ENCODE measurements at regions not wholly inside any gene's neighbourhood (a gene's known extent, or its start where the extent isn't known, plus 50 kb on each side); places are given as distances from the start of the nearest gene placed in this dataset.

- POLR2A ChIA-PET: no interaction called here
- H3K36me3 ChIP-seq (replicated peaks in 1 of 2; ENCODE audit: control insufficient read depth in 1 of 2, insufficient read depth in 2 of 2, low read length in 2 of 2): no peaks in the 10 kb centered on the region
- H3K4me3 ChIP-seq (replicated peaks in 1 of 3; ENCODE audit: insufficient read depth in 1 of 3, low read depth in 2 of 3, low read length in 3 of 3): no peak overlapping the region
- TF ChIP-seq ZNF383 (CRISPR knock-in tag; IDR thresholded peaks at IDR 0.05; ENCODE audit: borderline replicate concordance) (no peak), ZMYM3 (CRISPR knock-in tag; IDR thresholded peaks at IDR 0.05) (no peak), GABPB1 (CRISPR knock-in tag; IDR thresholded peaks at IDR 0.05) (no peak), MAFF (IDR thresholded peaks at IDR 0.05; ENCODE audit: low read depth, low read length) (no peak), ZNF761 (CRISPR knock-in tag; conservative IDR thresholded peaks at IDR 0.05) (no peak), SIN3B (IDR thresholded peaks at IDR 0.05; ENCODE audit: low read length) (no peak), PHF5A (CRISPR knock-in tag; IDR thresholded peaks at IDR 0.05; ENCODE audit: low read depth, unreplicated experiment) (no peak), TBP (CRISPR knock-in tag; IDR thresholded peaks at IDR 0.05) (no peak), RAD21 (CRISPR knock-in tag; IDR thresholded peaks at IDR 0.05) (no peak)
- H3K4me1 ChIP-seq (ENCODE audit: insufficient read depth, low read length): no peaks in the 10 kb centered on the region
- in situ Hi-C loops (cut with HindIII; ENCODE audit: extremely low pct_ligation_motif_present, low pct_unique_long_range_greater_than_20kb): loop anchor here (25.0 kb wide), 1 partner anchor 862 kb away; no protein-coding TSS in a partner anchor
- no peak for ATAC-seq
- BruUV-seq (replicated peaks): no TSS peak
- H2AFZ ChIP-seq (ENCODE audit: low read length): no peak overlapping the region
- no peak for DNase-seq (ENCODE audit: low spot score)
- 65% methylated on average over 3 of the region's 3 CpGs for WGBS (ENCODE audit: low lambda C conversion rate)
- no peak overlapping the region for H3K4me2 ChIP-seq (ENCODE audit: low read depth, low read length)
- H3K27ac ChIP-seq (ENCODE audit: extremely low read length, insufficient read depth, low read length): no peak overlapping the region
- no peaks in the 10 kb centered on the region for H3K79me2 ChIP-seq (ENCODE audit: insufficient read depth, low read length)
- H4K20me1 ChIP-seq (ENCODE audit: insufficient read depth, low read length): no peaks in the 10 kb centered on the region
- no peak for FAIRE-seq
- H3K27me3 ChIP-seq (ENCODE audit: control insufficient read depth in 1 of 2, insufficient read depth in 2 of 2, low read length in 2 of 2): no peaks in the 10 kb centered on the region
- no peak overlapping the region for H3K9ac ChIP-seq (ENCODE audit: insufficient read depth, low read depth, low read length)
- intact Hi-C loops (cut with micrococcal nuclease; ENCODE audit: unreplicated experiment): loop anchor here (10.0 kb wide), 1 partner anchor 700 kb away; no protein-coding TSS in a partner anchor
- CTCF ChIA-PET (ENCODE audit: low intra/inter-chr PET ratio, low total read pairs): no interaction called here
- no peaks in the 10 kb centered on the region for H3K9me3 ChIP-seq (ENCODE audit: low read length)
Measured at GRCh38 chr7:96774358-96774757, 64.7 kb upstream of the SEM1 start.

GRCh38 chr7:96775046-96775445, 65.4 kb upstream of the SEM1 start:
- no peaks in the 10 kb centered on the region for H3K4me1 ChIP-seq (ENCODE audit: insufficient read depth, low read length)
- ChIA-PET POLR2A (no interaction called here), CTCF (ENCODE audit: low intra/inter-chr PET ratio, low total read pairs) (no interaction called here)
- no peaks in the 10 kb centered on the region for H3K27me3 ChIP-seq (ENCODE audit: control insufficient read depth in 1 of 2, insufficient read depth in 2 of 2, low read length in 2 of 2)
- 77% methylated on average over 8 of the region's 8 CpGs for WGBS (ENCODE audit: low lambda C conversion rate)
- DNase-seq (ENCODE audit: low spot score) (no peak), FAIRE-seq (no peak), ATAC-seq (no peak)
- no peaks in the 10 kb centered on the region for H3K9me3 ChIP-seq (ENCODE audit: low read length)
- no peak overlapping the region for H3K4me2 ChIP-seq (ENCODE audit: low read depth, low read length)
- no TSS peak for BruUV-seq (replicated peaks)
- in situ Hi-C loops (cut with HindIII; ENCODE audit: extremely low pct_ligation_motif_present, low pct_unique_long_range_greater_than_20kb) (no loop called here), intact Hi-C loops (cut with micrococcal nuclease; ENCODE audit: unreplicated experiment) (loop anchor here (10.0 kb wide), 1 partner anchor 700 kb away; no protein-coding TSS in a partner anchor)
- no peak overlapping the region for H3K27ac ChIP-seq (ENCODE audit: extremely low read length, insufficient read depth, low read length)
- no peaks in the 10 kb centered on the region for H3K79me2 ChIP-seq (ENCODE audit: insufficient read depth, low read length)
- no peaks in the 10 kb centered on the region for H3K36me3 ChIP-seq (replicated peaks in 1 of 2; ENCODE audit: control insufficient read depth in 1 of 2, insufficient read depth in 2 of 2, low read length in 2 of 2)
- no peak overlapping the region for H3K4me3 ChIP-seq (replicated peaks in 1 of 3; ENCODE audit: insufficient read depth in 1 of 3, low read depth in 2 of 3, low read length in 3 of 3)
- no peak overlapping the region for H3K9ac ChIP-seq (ENCODE audit: insufficient read depth, low read depth, low read length)
- H2AFZ ChIP-seq (ENCODE audit: low read length): no peak overlapping the region
- no peaks in the 10 kb centered on the region for H4K20me1 ChIP-seq (ENCODE audit: insufficient read depth, low read length)
- TF ChIP-seq ZNF235 (CRISPR knock-in tag; IDR thresholded peaks at IDR 0.05; ENCODE audit: borderline replicate concordance) (no peak), FOXC1 (CRISPR knock-in tag; IDR thresholded peaks at IDR 0.05; ENCODE audit: borderline replicate concordance) (no peak), ZNF512 (CRISPR knock-in tag; IDR thresholded peaks at IDR 0.05) (no peak), POLR2G (IDR thresholded peaks at IDR 0.05; ENCODE audit: low read depth, low read length) (no peak)
- TF ChIP-seq, protein P1, sequence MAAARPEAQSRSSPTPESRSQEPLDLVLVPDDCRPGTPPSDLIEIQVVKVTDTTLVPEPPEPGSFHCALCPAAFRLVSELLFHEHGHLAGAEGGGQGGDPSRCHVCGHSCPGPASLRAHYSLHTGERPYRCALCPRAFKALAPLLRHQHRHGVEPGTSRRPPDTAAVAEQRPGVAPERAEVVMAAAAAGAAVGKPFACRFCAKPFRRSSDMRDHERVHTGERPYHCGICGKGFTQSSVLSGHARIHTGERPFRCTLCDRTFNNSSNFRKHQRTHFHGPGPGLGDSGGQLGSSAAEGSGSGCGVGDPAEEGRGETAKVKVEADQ (CRISPR knock-in tag; IDR thresholded peaks at IDR 0.05; ENCODE audit: borderline replicate concordance): no peak
